HL-60 (cell line): ENCODE measurements at regions not wholly inside any gene's neighbourhood (a gene's known extent, or its start where the extent isn't known, plus 50 kb on each side); places are given as distances from the start of the nearest gene placed in this dataset.

ENCODE experiments used
- POLR2AphosphoS5 ChIP-seq: IDR thresholded peaks from 2 replicates; pipeline ENCODE4 v1.6.1; 2012; ENCODE audit warnings: low read depth
- TF ChIP-seq, protein P1 (sequence below): IDR thresholded peaks from one replicate; pipeline ENCODE4 v1.5.1; 2011; ENCODE audit warnings: low read length, control low read depth, inconsistent platforms; ENCODE audit not compliant: insufficient read depth
- TF ChIP-seq, protein P2 (sequence below): IDR thresholded peaks from 2 replicates; pipeline ENCODE4 v1.6.1; 2012; ENCODE audit warnings: low read depth; ENCODE audit not compliant: insufficient replicate concordance

DNA sequence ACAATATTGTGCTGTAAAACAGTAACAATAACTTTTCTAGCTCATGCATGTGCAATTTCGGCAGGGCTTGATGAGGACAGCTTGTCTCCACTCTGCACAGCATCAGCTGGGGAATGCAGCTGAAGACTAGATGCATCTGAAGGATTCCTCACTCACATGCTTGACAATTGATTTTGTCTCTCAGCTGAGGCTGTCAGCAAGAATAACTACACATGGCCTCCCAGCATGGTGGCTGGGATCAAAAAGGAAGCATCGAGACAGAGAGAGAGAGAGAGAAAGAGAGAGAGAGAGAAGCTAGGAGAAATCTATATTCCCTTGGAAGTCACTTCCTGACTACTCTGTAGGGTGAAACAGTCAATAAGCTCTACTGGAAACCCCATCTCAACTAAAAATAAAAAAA is 487.1 kb downstream of the PLOD2 start:
- TF ChIP-seq, protein P1, sequence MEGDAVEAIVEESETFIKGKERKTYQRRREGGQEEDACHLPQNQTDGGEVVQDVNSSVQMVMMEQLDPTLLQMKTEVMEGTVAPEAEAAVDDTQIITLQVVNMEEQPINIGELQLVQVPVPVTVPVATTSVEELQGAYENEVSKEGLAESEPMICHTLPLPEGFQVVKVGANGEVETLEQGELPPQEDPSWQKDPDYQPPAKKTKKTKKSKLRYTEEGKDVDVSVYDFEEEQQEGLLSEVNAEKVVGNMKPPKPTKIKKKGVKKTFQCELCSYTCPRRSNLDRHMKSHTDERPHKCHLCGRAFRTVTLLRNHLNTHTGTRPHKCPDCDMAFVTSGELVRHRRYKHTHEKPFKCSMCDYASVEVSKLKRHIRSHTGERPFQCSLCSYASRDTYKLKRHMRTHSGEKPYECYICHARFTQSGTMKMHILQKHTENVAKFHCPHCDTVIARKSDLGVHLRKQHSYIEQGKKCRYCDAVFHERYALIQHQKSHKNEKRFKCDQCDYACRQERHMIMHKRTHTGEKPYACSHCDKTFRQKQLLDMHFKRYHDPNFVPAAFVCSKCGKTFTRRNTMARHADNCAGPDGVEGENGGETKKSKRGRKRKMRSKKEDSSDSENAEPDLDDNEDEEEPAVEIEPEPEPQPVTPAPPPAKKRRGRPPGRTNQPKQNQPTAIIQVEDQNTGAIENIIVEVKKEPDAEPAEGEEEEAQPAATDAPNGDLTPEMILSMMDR: no peak
- TF ChIP-seq POLR2AphosphoS5: no peak
- TF ChIP-seq, protein P2, sequence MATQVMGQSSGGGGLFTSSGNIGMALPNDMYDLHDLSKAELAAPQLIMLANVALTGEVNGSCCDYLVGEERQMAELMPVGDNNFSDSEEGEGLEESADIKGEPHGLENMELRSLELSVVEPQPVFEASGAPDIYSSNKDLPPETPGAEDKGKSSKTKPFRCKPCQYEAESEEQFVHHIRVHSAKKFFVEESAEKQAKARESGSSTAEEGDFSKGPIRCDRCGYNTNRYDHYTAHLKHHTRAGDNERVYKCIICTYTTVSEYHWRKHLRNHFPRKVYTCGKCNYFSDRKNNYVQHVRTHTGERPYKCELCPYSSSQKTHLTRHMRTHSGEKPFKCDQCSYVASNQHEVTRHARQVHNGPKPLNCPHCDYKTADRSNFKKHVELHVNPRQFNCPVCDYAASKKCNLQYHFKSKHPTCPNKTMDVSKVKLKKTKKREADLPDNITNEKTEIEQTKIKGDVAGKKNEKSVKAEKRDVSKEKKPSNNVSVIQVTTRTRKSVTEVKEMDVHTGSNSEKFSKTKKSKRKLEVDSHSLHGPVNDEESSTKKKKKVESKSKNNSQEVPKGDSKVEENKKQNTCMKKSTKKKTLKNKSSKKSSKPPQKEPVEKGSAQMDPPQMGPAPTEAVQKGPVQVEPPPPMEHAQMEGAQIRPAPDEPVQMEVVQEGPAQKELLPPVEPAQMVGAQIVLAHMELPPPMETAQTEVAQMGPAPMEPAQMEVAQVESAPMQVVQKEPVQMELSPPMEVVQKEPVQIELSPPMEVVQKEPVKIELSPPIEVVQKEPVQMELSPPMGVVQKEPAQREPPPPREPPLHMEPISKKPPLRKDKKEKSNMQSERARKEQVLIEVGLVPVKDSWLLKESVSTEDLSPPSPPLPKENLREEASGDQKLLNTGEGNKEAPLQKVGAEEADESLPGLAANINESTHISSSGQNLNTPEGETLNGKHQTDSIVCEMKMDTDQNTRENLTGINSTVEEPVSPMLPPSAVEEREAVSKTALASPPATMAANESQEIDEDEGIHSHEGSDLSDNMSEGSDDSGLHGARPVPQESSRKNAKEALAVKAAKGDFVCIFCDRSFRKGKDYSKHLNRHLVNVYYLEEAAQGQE: no peak
